ENCODE measurements at regions not wholly inside any gene's neighbourhood (a gene's known extent, or its start where the extent isn't known, plus 50 kb on each side); places are given as distances from the start of the nearest gene placed in this dataset.

DNA sequence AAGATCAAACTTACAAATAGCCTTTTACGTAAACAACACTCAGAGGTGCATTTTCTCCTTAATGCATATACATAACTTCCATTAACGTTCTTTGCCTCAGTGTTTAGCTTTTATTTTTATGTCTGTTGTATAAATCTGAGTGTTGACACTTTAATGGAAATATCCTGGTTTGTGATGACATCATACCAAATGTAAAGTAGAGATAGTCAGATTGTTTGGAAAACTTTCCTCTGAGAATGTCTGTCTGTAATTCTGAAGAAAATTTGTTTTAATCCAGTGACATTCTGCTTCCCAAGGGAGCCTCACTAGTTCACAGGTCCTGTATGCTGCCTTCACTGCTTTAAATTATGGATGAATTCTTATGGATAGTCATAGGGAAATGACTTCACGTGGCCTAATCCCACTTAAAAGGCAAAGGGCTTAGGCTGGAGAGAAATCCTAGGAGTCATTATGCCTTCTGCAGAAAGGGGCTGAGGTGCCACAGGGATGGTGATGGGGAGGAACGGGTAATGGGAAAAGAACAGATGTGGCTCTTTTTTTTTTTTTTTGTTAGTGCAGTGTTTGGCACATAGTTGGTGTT is 93.2 kb downstream of the DNAJB9 start:
- no peaks in the 10 kb centered on the region for H3K36me3 ChIP-seq (ENCODE audit: insufficient read depth, low read length)
- no peak overlapping the region for H3K4me3 ChIP-seq (ENCODE audit: low read depth, low read length, poor library complexity, severe bottlenecking)
- no peaks in the 10 kb centered on the region for H3K9me3 ChIP-seq (ENCODE audit: low read length)
- H3K79me2 ChIP-seq (ENCODE audit: insufficient read depth, low read length), result no peaks in the 10 kb centered on the region
- H3K4me1 ChIP-seq (ENCODE audit: insufficient read depth, low read length, severe bottlenecking), result no peaks in the 10 kb centered on the region
- no peak overlapping the region for H3K27ac ChIP-seq (ENCODE audit: low read depth, low read length, poor library complexity, severe bottlenecking)
- H3K9me2 ChIP-seq (ENCODE audit: low read depth, low read length), result no peaks in the 10 kb centered on the region
- no peaks in the 10 kb centered on the region for H4K20me1 ChIP-seq (ENCODE audit: insufficient read depth, low read length)
- H3K4me2 ChIP-seq (ENCODE audit: low read length), result no peak overlapping the region
- no peaks in the 10 kb centered on the region for H3F3A ChIP-seq (ENCODE audit: insufficient read depth, low read length)
- no peak overlapping the region for H2AFZ ChIP-seq (ENCODE audit: low read length)
- TF ChIP-seq EZH2 (IDR thresholded peaks at IDR 0.05; ENCODE audit: borderline replicate concordance, low read length), result no peak
- TF ChIP-seq, protein P1, sequence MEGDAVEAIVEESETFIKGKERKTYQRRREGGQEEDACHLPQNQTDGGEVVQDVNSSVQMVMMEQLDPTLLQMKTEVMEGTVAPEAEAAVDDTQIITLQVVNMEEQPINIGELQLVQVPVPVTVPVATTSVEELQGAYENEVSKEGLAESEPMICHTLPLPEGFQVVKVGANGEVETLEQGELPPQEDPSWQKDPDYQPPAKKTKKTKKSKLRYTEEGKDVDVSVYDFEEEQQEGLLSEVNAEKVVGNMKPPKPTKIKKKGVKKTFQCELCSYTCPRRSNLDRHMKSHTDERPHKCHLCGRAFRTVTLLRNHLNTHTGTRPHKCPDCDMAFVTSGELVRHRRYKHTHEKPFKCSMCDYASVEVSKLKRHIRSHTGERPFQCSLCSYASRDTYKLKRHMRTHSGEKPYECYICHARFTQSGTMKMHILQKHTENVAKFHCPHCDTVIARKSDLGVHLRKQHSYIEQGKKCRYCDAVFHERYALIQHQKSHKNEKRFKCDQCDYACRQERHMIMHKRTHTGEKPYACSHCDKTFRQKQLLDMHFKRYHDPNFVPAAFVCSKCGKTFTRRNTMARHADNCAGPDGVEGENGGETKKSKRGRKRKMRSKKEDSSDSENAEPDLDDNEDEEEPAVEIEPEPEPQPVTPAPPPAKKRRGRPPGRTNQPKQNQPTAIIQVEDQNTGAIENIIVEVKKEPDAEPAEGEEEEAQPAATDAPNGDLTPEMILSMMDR (IDR thresholded peaks at IDR 0.05; ENCODE audit: low read length), result no peak
- H3K9ac ChIP-seq (ENCODE audit: low read length), result no peak overlapping the region
- no peaks in the 10 kb centered on the region for H3K27me3 ChIP-seq (ENCODE audit: insufficient read depth, low read length)

DNA sequence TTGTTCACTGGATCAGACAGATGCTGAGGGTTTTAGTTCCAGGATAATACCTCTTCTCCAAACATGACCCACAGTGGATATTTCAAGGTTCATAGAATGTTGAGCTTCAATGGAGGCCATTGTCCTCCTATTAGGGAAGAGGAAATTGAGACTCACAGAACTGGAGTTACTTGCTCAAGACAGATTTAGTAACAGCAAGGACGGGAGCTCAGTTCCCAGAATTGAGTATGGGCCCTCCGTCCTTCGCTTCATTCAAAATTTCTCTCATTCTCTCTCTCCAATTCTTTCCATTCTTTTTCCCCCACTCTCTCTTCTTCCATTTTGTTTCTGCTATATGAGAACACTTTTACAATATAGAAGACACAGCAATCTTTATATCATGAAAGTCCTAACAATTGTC is 94.0 kb downstream of the DNAJB9 start:
- no peak overlapping the region for H2AFZ ChIP-seq (ENCODE audit: low read length)
- H3K79me2 ChIP-seq (ENCODE audit: insufficient read depth, low read length), result no peaks in the 10 kb centered on the region
- H3K4me1 ChIP-seq (ENCODE audit: insufficient read depth, low read length, severe bottlenecking), result no peaks in the 10 kb centered on the region
- TF ChIP-seq, protein P1 (IDR thresholded peaks at IDR 0.05; ENCODE audit: low read length), result no peak
- TF ChIP-seq EZH2 (IDR thresholded peaks at IDR 0.05; ENCODE audit: borderline replicate concordance, low read length), result no peak
- no peak overlapping the region for H3K27ac ChIP-seq (ENCODE audit: low read depth, low read length, poor library complexity, severe bottlenecking)
- H3K9me2 ChIP-seq (ENCODE audit: low read depth, low read length), result no peaks in the 10 kb centered on the region
- no peaks in the 10 kb centered on the region for H3K36me3 ChIP-seq (ENCODE audit: insufficient read depth, low read length)
- H3K9ac ChIP-seq (ENCODE audit: low read length), result no peak overlapping the region
- no peaks in the 10 kb centered on the region for H3F3A ChIP-seq (ENCODE audit: insufficient read depth, low read length)
- H3K27me3 ChIP-seq (ENCODE audit: insufficient read depth, low read length), result 0 out of 2 replicates have a peak, but pooled peaks cover 2% of the 10 kb centered on the region
- no peak overlapping the region for H3K4me3 ChIP-seq (ENCODE audit: low read depth, low read length, poor library complexity, severe bottlenecking)
- no peaks in the 10 kb centered on the region; the same call in 1 of the 2 replicates for H4K20me1 ChIP-seq (ENCODE audit: insufficient read depth, low read length)
- H3K9me3 ChIP-seq (ENCODE audit: low read length), result no peaks in the 10 kb centered on the region
- no peak overlapping the region for H3K4me2 ChIP-seq (ENCODE audit: low read length)

DNA sequence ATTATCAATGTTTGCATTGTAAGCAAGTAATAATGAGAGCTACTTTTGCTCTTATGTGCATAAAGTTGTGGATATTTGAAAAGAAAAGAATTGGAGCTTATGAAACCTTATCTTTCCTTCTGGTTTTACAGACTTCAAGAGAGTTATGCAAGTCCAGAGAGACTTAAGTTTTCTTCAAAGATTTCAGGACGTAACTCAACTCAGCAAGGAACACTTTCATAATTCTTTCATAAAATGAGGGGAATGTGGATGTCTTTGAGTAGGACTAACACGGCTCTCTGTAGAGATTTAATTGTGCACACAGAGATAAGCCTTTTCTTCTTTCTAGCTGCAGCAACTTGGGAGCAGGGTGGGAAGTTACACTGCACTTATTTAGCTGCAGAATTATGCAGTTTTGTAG is 97.5 kb downstream of the DNAJB9 start:
- Histone ChIP-seq H3K4me3 (ENCODE audit: low read depth, low read length, poor library complexity, severe bottlenecking) (no peak overlapping the region), H3K36me3 (ENCODE audit: insufficient read depth, low read length) (no peaks in the 10 kb centered on the region), H3K27ac (ENCODE audit: low read depth, low read length, poor library complexity, severe bottlenecking) (no peak overlapping the region), H3F3A (ENCODE audit: insufficient read depth, low read length) (no peaks in the 10 kb centered on the region), H3K79me2 (ENCODE audit: insufficient read depth, low read length) (no peaks in the 10 kb centered on the region), H3K9me3 (ENCODE audit: low read length) (no peaks in the 10 kb centered on the region), H3K27me3 (ENCODE audit: insufficient read depth, low read length) (0 out of 2 replicates have a peak, but pooled peaks cover 8% of the 10 kb centered on the region), H3K9me2 (ENCODE audit: low read depth, low read length) (no peaks in the 10 kb centered on the region), H3K4me1 (ENCODE audit: insufficient read depth, low read length, severe bottlenecking) (no peaks in the 10 kb centered on the region), H4K20me1 (ENCODE audit: insufficient read depth, low read length) (no peaks in the 10 kb centered on the region; the same call in 1 of the 2 replicates), H2AFZ (ENCODE audit: low read length) (no peak overlapping the region), H3K9ac (ENCODE audit: low read length) (no peak overlapping the region), H3K4me2 (ENCODE audit: low read length) (no peak overlapping the region)
- TF ChIP-seq, protein P1 (IDR thresholded peaks at IDR 0.05; ENCODE audit: low read length), result no peak
- no peak for TF ChIP-seq EZH2 (IDR thresholded peaks at IDR 0.05; ENCODE audit: borderline replicate concordance, low read length)
